Psoas muscle (tissue), 7 donors: ENCODE measurements at regions not wholly inside any gene's neighbourhood (a gene's known extent, or its start where the extent isn't known, plus 50 kb on each side); places are given as distances from the start of the nearest gene placed in this dataset.

Source experiments
- ATAC-seq, 4 donors: fragments of 200-7000 bp; cut with Tn5 transposase; one replicate each; pipeline ENCODE4 v1.9.1; 2020; ENCODE audit warnings: moderate library complexity in 3 of 4, mild to moderate bottlenecking in 2 of 4
- DNase-seq, 2 donors: peaks; one replicate each; pipeline ENCODE4 v3.0.0-alpha.2; 2020
- H3K27ac ChIP-seq: fragments of 200-600 bp; one replicate; pipeline ENCODE4 v1.8.0; 2022
- H3K27me3 ChIP-seq, 3 donors: fragments of 200-600 bp in 1 of 3; one replicate each; pipeline versions ENCODE4 v1.6.1 to v1.8.0; 2013 to 2022; ENCODE audit warnings: low read length in 2 of 3, mild to moderate bottlenecking in 2 of 3, moderate library complexity in 1 of 3; ENCODE audit not compliant: insufficient read depth in 3 of 3
- H3K36me3 ChIP-seq, 2 donors: fragments of 200-600 bp in 1 of 2; one replicate each; pipeline versions ENCODE4 v1.6.1 to v1.8.0; 2013 to 2022; ENCODE audit warnings: low read depth in 1 of 2, mild to moderate bottlenecking in 1 of 2, moderate library complexity in 1 of 2; ENCODE audit not compliant: insufficient read depth in 1 of 2
- H3K4me1 ChIP-seq: fragments of 200-600 bp; one replicate; pipeline ENCODE4 v1.8.0; 2022
- H3K4me3 ChIP-seq: fragments of 200-600 bp; one replicate; pipeline ENCODE4 v1.8.0; 2022; ENCODE audit warnings: mild to moderate bottlenecking
- H3K9me3 ChIP-seq: fragments of 200-600 bp; one replicate; pipeline ENCODE4 v1.8.0; 2022
- CTCF ChIP-seq: fragments of 200-600 bp; IDR thresholded peaks from one replicate; pipeline ENCODE4 v1.8.0; 2022; ENCODE audit warnings: antibody characterized with exemption
- WGBS, 3 donors: extraction: QIAGEN DNeasy Blood & Tissue Kit; methylation state at CpG; one replicate each; pipeline versions ENCODE4 v1.1.6 to v1.1.7; 2013; 5-methylcytosine and 5-hydroxymethylcytosine counted together
- intact Hi-C, 2 donors: fragments of 100-400 bp; cut with DNase I; formaldehyde crosslinking; loops; one replicate each; pipeline versions ENCODE4 v1.11.0 to v1.14.2; 2022
- donor health status: healthy with polysubstance abuse.
- donor health status: DM: no; HTN: no; CAD: no; lungs with moderate emphysema.
- donor health status: Bipolar disorder and iron deficiency.
- donor health status: healthy.
- donor health status: DM: yes; HTN: yes; CAD: no.
- donor health status: DM: no; HTN: no; CAD: no.
- donor health status: DM: yes; HTN: yes; CAD: no.

- Histone ChIP-seq H3K4me1 (no peaks in the 10 kb centered on the region), H3K27ac (no peak overlapping the region)
- intact Hi-C loops = no loop called here
Observed at GRCh38 chr12:40431169-40431568, 206.4 kb downstream of the LRRK2 start.

GRCh38 chr12:40435251-40435650 is 210.5 kb downstream of the LRRK2 start:
- TF ChIP-seq CTCF = no peak
- ATAC-seq (no peak), DNase-seq (no peak)
- Histone ChIP-seq H3K27me3 (no peaks in the 10 kb centered on the region), H3K27ac (no peak overlapping the region), H3K4me1 (no peaks in the 10 kb centered on the region), H3K9me3 (no peaks in the 10 kb centered on the region), H3K4me3 (no peak overlapping the region), H3K36me3 (no peaks in the 10 kb centered on the region)
- intact Hi-C loops = no loop called here
- WGBS, 3 donors = 47 to 52% (median 52%) methylated on average over 2 of the region's 2 CpGs

More at GRCh38 chr12:40431169-40431568, 206.4 kb downstream of the LRRK2 start:
- H3K4me3 ChIP-seq = no peak overlapping the region
- no peaks in the 10 kb centered on the region for H3K36me3 ChIP-seq
- DNase-seq (no peak), ATAC-seq (no peak)
- no peaks in the 10 kb centered on the region for H3K9me3 ChIP-seq
- 74 to 83% (median 77%) methylated on average over 1 of the region's 1 CpG for WGBS, 3 donors
- no peak for TF ChIP-seq CTCF
- H3K27me3 ChIP-seq = no peaks in the 10 kb centered on the region

- Histone ChIP-seq H3K27me3 (no peaks in the 10 kb centered on the region), H3K27ac (no peak overlapping the region), H3K9me3 (no peaks in the 10 kb centered on the region), H3K4me3 (no peak overlapping the region), H3K36me3 (no peaks in the 10 kb centered on the region), H3K4me1 (no peaks in the 10 kb centered on the region)
- TF ChIP-seq CTCF = no peak
- 84 to 100% (median 85%) methylated on average over 2 of the region's 2 CpGs for WGBS, 3 donors
- no peak for DNase-seq
- intact Hi-C loops = no loop called here
- ATAC-seq = no peak
Observed at GRCh38 chr12:40435951-40436350, 211.2 kb downstream of the LRRK2 start.

- Histone ChIP-seq H3K4me1 (no peaks in the 10 kb centered on the region), H3K36me3 (no peaks in the 10 kb centered on the region), H3K27me3 (no peaks in the 10 kb centered on the region), H3K27ac (no peak overlapping the region), H3K4me3 (no peak overlapping the region), H3K9me3 (no peaks in the 10 kb centered on the region)
- no peak for TF ChIP-seq CTCF
- no peak for ATAC-seq
- intact Hi-C loops = no loop called here
- 77 to 91% (median 90%) methylated on average over 3 of the region's 3 CpGs for WGBS, 3 donors
- DNase-seq = no peak
Observed at GRCh38 chr12:40436564-40436963, 211.8 kb downstream of the LRRK2 start.

- H3K36me3 ChIP-seq = no peaks in the 10 kb centered on the region
- H3K4me3 ChIP-seq = no peak overlapping the region
- no peak for ATAC-seq
- no peak overlapping the region for H3K27ac ChIP-seq
- no peak for TF ChIP-seq CTCF
- H3K9me3 ChIP-seq = no peaks in the 10 kb centered on the region
- H3K4me1 ChIP-seq = no peaks in the 10 kb centered on the region
- peaks cover 0 to 1% (median 0%) of the 10 kb centered on the region in 3 donors for H3K27me3 ChIP-seq
- 50 to 60% (median 53%) methylated on average over 2 of the region's 2 CpGs for WGBS, 3 donors
- DNase-seq = no peak
- intact Hi-C loops = no loop called here
Observed at GRCh38 chr12:40439771-40440492, 215.1 kb downstream of the LRRK2 start.
